GM15510 (cell line): ENCODE measurements at regions not wholly inside any gene's neighbourhood (a gene's known extent, or its start where the extent isn't known, plus 50 kb on each side); places are given as distances from the start of the nearest gene placed in this dataset.

Experiments
- POLR2A ChIP-seq: IDR thresholded peaks from 3 replicates; pipeline ENCODE4 v1.6.1; 2011; ENCODE audit warnings: borderline replicate concordance; ENCODE audit not compliant: insufficient read length; ENCODE audit errors: extremely low read depth

DNA sequence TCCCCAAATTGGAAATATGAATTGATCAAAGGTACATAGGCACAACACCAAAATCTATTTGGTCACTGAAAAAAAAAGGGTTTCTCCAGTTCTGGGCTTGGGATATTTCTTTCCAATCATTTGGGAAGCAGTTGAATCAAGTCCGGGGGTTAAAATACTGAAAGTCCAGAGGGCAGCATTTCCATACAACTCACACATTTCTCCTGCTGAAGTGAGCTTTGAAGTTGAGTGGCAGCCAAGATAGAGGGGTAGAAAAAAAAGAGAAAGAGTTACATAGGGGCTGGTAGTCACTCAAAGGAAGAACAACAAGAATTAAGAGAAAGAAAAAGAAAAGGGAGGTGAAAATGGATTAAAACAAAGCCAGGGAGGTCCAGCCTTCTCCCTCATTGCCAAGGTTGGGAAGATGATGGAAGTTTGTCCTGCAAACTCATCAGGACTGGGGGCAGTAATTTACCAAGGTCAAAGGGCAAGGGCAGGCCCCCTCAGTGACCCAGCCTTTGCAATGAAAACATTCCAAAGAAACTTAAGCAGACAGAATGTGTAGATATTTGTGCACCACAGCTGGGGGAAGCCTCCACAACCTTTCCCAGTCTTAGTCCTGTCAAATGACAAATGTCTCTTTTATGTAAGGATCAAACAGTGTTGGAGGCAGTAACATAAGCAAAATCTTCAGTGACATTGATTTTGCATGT, 525.3 kb upstream of the JARID2 start:
- no peak for TF ChIP-seq POLR2A

DNA sequence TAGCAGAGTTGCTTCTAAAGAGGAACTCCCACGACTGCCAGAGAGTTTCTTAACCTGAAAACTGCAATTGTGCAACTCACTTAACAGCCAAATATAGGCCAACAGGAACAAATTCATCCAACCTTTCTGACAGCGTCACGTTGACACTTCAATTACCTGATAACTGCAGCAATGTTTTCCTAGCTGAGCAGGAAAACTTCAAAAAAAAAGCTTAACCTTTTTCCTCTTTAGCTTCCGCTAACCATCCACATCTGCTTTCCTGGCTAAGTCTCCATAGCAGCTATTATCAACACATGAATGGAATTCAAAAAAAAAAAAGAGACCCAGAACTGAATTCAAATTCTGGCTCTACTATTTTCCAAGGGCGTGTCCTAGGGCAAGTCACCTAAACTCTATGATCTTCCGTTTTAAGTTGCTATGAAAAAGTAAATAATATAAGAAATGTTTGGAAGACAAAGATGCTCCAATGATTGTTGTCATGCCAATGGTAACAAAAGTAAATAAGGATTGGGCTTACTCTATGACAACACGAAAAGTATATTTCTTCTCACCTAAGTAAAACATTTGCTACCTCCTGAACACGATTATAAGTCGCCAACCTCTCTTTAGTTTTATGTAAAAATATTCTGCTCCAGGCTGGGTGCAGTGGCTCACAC, 524.6 kb upstream of the JARID2 start:
- no peak for TF ChIP-seq POLR2A

DNA sequence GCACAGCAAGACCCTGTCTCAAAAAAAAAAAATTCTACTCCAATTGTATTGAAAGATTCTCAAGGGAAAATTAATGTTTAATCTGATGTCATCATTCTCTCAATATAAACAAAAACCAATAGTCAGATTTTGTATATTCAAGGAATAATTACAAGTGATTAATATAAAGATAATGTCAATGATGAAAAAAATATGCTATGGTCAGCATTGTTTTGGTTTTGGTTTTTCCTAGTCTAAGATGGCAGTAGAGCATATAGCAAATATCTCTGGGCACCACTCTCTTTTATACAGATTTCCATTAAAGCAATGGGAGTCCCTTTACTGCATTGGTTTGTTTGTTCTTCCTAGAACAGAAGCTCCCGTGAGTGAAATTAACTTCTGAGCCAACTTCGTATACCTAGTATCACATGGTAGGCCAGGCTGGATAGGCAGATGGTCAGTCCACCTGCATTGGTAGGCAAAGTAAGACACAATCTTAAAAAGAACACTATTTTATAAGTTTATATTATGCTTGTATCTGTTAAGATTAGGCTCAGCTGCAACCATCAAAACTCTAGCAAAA, 523.8 kb upstream of the JARID2 start:
- no peak for TF ChIP-seq POLR2A

DNA sequence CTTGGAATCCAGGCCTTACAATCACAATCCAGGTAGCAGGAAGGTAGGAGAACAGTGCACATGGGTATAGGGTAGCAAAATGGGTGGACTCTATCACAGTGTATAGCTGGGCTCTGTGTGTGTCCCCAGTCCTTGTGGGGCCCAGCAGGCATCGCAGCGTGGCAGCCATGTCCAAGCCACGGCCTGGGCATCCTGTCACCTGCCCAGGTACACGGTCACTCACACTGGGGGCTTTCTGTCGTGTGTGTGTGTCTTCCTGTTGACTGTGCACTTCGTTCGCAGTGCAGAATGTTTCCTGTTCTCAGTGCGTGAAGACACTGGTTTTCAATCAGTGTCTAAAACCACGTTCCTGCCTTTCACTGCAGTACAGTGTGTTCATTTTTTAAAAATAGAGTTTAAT, 523.2 kb upstream of the JARID2 start:
- TF ChIP-seq POLR2A = no peak

DNA sequence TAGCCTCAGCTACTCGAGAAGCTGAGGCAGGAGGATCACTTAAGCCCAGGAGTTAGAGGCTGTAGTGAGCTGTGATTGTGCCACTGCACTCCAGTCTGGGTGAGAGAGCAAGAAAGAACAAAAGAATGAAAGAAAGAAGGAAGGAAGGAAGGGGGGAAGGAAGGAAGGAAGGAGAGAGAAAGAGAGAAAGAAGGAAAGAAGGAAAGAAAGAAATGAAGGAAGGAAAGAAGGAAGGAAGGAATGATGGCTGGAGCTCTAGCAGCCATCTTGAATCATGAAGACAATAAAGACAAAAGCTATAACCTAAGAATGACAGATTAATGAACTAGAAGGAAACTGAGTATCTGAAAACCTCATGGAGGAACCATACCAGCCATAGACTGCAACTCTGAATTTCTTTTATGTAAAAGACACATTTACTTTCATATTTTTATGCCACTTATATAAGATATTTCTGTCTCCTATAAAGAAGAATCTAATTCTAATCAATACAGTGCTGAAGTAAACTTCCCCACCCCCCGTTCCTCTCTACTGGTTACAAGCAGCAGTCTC, 522.3 kb upstream of the JARID2 start:
- no peak for TF ChIP-seq POLR2A

DNA sequence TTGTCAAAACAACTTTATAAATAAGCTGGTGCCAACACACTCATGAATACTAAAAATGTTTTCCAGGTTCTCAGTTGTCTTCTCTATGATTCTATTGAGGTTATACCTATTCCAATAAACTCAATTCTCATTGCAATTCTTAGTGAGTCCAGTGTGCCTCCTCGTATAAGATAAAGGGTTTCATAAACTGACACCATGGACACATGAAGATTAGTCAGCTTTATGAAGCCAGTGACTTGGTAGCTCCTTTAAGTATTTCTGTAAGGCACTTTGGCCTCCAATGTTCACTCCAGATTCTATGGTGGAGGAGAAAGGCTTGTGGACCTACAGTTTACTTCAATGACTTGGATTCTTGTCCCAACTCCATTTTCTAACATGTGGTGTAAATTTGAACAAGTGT, 521.3 kb upstream of the JARID2 start:
- TF ChIP-seq POLR2A = no peak

DNA sequence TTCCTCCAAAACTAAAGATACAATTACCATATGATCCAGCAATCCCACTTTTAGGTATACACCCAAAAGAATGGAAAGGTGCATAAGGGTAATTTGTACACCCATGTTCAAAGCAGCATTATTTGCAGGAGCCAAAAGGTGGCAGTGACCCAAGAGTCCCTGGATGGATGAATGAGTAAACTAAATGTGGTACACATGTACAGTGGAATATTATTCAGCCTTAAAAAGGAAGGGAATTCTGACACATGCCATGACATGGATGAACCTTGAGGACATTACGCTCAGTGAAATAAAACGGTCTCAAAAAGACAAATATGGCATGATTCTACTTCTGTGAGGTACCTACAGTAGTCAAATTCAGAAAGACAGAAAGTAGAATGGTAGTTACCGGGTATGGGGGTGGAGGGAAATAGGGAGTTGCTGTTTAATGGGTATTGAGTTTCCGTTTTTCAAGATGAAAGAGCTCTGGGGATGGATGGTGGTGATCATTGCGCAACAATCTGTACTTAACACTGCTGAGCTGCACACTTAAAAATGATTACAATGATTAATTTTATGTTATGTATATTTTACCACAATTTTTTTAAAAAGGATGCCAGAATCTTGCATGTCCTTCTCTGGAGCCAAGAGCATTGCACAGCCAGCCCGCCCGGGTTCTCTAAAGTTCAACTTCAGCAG, 518.9 kb upstream of the JARID2 start:
- no peak for TF ChIP-seq POLR2A

DNA sequence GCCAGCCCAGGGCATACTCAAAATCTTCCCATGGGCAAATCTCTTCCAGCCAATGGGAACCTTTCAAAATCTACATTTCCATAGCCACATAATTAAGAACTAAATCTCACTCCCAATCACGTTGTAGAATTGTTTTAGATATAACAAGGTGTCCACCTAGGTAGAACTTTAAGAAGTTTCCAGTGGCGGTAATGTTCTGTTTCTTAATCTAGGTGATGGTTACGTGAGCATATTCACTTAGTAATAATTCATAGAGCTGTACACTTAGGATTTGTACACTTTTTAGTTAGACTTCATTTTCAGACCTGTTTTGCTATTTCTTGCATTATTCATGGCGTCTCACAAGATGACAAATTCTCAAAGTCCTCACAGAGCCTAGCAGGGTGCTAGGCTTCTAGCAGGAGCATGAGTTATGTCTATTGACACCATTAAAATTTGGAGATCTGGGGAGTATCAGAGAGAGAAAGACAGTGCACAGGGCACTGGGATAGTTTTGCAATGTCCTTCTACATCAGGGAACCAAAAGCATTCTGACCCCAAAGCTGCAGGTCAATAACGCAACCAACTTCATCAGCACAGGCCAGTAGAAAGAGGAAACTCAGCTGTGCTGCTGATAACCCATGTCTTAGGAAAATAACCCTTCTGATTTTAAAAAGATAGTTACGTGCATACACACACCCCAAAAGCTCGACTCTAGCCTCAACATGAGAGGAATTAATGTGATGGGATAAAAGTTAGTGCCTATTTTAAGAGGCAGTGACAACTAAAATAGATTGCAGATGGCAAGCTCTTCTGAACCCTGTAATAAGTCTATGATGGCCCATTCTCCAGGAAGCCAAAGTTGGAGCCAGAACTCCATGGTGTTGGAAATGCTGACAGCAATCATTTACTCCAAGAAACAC, 518.1 kb upstream of the JARID2 start:
- no peak for TF ChIP-seq POLR2A

DNA sequence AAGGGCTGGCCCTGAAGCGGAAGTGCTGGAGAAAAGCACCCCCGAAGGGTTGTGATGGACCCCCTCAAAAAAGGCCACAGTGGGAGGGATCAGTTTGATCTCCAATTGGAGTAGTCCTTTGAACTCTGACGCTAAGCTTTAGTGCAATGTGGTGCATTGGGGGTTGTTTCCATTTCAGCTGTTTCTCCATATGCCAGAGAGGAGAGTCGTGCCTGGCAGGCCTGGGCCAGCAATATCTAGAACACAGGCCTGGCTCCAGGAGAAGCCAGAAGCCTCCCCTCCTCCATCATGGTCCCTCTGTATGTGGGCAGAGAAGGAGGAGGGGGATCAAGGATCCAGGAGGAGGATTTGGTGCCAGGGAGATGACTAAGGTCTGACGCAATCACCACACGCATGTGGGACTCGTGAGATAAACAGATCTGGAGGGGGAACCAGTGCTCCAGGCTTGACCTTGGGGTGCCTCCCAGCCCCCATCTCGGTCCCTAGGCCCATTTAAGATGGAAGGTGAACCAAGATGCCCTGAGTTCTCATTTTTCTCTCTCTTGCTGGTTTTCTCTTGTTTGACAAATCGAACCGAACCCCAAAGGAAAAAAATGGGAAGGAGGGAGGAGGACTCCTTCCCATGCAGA, 517.4 kb upstream of the JARID2 start:
- TF ChIP-seq POLR2A = no peak

DNA sequence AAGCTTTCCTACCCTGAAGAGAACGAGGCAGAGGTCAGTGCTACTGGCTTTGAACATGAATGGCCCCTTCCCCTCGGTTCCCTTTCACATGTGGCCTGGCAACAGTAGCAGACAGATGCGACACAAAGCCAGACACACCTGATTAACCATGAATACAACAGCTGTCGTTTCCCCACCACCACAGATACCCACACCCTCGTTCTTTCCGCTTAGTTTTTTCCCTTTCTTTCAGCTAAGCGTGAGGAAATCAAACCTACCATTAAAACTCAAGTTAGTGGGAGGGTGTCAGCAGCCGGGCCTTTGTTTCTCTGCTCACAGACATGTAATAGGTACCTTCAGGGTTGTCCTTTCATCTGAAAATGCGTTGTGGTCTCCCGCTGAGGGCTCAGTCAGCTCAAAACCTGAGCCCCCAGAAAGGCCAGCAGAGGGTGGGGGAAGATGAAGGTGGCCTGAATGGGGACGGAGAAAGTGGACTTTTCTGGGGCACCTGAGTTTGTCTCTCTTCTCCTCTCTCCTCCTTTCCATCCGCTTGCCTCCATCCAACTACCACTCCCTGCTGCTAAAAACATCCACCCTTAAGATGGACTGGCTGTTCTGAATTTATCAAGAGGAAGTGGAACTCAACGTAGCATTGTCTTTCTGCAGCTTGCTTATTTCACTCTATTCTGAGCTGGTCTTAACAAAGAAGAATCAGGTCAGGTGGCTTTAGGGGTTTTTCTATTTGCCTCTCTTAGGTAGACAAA, 516.6 kb upstream of the JARID2 start:
- no peak for TF ChIP-seq POLR2A

DNA sequence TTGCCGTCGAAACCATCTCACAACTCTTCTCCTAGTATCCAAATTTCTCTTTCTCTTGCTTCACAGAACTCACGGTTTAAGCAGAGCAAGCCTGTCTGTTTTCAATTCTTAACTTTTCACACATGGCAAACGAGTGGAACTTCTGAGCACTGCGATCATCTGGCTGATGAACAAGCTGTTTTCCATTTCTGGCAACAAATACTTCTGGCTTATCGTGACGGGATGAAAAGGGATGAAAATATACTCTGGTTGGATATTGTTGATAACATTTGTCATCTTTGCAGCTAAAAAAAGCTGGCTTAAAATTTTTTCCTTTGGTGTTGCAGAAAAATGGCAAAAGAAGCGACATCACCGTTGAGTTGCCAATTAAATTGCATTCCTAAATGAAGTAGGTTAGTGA, 515.2 kb upstream of the JARID2 start:
- no peak for TF ChIP-seq POLR2A

DNA sequence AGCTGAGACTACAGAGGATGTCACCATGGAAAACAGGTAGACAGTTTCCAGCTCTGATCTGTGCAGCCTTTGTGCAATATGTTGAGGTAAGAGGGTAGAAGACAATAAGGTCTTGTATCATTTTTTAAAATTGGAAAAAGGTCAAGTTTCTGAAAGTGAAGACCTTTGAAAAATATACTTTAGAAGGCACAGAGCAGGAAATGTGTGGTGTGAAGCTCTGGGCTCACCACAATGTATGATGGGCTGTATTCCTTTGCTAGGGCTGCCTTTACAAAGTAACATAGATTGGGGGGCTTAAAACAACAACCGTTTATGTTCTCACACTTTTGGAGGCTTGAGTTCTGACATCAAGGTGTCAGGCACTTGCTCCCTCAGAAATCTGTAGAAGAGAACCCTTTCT, 514.3 kb upstream of the JARID2 start:
- no peak for TF ChIP-seq POLR2A

DNA sequence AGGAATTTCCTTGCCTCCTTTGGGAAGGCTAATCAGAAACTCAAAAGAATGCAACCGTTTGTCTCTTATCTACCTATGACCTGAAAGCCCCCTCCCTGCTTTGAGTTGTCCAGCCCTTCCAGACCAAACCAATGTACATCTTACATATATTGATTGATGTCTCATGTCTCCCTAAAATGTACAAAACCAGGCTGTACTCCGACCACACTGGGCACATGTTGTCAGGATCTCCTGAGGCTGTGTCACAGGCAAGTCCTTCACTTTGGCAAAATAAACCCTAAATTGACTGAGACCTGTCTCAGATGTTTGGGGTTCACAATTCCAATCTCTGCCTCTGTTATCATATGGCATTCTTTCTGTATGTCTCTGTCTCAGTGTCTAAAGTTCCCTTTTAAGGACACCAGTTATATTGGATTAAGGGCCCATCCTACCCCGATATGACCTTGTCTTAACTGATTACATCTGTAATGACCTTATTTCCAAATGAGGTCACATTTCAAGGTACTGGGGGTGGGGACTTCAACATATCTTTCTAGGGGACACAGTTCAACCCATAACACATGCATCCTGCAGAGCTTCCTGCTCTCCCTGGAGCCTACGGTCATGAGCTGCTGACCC, 513.5 kb upstream of the JARID2 start:
- no peak for TF ChIP-seq POLR2A
